ENCODE measurements at regions not wholly inside any gene's neighbourhood (a gene's known extent, or its start where the extent isn't known, plus 50 kb on each side); places are given as distances from the start of the nearest gene placed in this dataset.
"Not testable (repeated sequence)": the region's sequence is repeated elsewhere in the genome, so short reads cannot be mapped to it uniquely, and the experiment has no call there.

DNA sequence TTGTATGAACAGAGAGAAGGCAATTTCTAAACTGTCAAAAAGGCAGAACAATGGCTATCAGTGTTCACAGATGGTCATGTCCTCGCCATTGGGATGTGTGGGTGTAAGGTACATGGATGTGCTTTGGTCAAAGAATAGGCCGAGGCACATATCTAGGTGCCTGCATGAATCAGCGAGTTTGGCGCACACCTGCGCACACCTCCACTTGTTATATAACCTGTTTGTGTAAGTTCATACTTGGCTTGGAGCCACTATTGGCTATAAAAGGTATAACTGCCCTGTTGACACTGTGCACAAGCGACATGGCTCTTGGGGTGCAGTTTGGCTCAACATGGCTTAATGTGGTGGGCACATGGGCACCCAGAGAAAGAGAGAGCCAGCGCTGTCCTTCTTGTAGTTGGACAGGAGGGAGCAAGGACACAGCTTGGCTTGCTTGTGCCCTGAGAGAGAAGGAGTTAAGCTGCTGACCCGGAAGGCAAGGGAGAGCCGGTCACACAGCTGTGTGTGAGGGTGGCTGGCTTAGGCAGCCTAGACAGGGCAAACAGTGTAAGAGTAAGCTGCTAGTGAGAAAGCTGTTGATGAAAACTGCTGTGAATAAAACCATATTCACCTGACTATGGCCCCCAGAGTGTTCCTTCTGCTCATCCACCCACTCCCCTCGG, 499.1 kb downstream of the KCNJ2 start:
- no peak for DNase-seq

GRCh38 chr17:70668938-70669778, 499.8 kb downstream of the KCNJ2 start:
- DNase-seq, result no peak

- DNase-seq, result no peak
These were observed 504.7 kb downstream of the KCNJ2 start for GRCh38 chr17:70674061-70674460.

DNA sequence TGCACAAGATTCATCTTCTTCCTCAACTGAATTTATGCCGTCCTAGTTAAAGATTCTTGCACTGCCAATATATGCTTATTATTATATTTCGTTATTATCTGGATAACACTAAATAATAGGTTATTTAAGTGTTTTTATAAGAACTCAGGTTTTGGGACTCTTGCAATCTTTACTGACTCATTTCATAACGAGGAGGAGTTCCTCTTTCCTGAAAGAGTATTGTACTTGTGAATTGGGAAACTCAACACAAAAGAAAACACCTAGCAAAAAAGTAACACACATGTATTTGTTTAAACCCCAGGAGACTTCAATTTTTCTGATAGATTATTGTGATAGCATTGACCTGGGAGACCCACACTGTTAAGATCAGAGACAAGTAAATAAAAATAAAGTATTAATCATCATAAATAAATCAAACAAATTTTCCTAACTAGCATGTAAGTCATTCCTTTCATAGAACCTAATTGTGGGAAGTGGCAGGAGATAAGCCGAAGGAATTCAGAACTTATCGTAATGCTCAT, 505.8 kb downstream of the KCNJ2 start:
- DNase-seq, result no peak

DNA sequence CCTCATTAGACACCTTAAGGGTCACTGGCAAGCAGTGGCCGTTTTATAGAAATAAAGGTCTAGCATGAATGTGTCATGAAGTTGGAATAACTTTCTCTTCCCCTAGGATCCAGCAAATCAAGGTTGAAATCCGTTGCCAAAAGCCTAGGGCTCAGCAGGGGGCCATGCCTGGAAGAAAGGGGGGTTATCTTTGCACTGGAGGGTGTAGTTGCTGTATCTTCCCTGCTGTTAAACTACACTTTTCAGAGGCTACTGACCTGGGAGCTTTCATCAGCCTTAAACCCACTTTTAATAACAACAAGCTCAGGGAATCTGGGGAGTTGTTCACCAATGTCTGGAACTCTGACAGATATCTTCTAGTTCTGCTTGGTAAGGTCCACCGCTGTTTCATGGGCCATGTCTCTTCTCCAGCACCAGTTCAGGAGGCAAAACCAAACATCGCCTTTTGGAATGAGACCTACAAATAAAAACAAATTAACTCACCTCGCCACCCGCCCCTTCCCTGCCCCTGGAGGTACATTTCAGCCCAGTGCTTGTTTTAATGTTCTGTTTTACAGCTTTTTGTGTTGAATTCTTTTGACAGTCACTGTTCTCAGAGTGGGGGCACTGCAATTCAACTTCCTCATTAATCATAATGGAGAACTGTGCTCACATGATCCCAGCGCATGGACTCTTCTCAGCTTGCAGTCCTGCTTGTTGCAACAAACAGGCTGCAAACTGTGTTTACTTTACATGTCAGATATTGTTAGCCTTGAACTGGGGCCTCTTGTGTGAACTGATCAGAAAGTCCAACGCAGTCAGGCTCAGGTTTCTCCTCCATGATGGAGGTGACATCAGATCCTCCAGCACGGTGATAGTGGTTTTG, 508.7 kb downstream of the KCNJ2 start:
- no peak for DNase-seq

GRCh38 chr17:70678889-70679288, 509.6 kb downstream of the KCNJ2 start:
- DNase-seq, result no peak

DNA sequence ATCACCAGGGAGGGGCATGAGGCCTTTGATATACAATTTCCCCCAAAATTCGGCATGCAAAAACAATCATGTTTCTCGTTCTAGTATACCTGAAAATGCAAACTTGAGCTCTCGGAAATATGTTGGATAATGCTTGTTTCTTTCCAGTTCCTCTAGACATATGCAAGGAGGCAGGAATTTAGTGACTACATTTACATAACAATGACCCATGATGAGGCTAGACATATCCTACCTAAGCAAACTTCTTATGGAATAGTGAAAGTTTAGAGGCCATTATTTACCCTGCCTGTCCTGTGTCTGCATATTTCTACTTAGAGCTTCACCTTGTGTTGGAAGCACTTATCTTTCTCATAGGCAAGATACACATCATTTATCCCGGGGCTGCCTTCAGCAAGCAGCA, 514.6 kb downstream of the KCNJ2 start:
- no peak for DNase-seq

- no peak for DNase-seq
These were observed 518.1 kb downstream of the KCNJ2 start for GRCh38 chr17:70687421-70687820.

GRCh38 chr17:70691150-70691549, 521.8 kb downstream of the KCNJ2 start:
- DNase-seq, result no peak

GRCh38 chr17:70699408-70699807, 530.1 kb downstream of the KCNJ2 start:
- no peak for DNase-seq

DNA sequence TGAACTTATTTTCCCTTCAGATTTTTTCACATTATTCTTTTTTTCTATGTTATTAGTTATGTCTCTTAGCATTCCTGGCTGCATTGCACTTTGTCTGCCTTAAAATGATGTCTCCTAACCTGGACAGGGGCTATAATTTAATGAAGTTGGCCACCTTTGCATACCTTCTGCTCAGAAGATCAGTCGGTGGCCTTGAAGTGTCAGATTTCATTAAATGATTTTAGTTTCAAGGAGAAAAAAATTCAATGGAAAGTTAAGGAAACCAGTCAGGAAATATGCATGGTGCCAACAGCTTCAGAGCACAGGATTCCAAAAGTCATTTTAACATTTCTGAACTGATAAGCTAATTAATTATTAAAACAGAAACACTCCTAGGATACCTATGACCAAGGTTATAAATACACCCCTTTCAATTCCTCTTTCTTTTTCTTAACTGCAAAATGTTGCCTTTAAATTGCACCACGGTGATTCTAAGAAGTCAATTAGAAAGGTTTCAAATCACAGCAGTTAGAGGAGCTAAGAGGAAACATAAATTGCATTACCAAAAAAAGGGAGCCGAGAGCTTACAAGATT, 533.4 kb downstream of the KCNJ2 start:
- no peak for DNase-seq

DNA sequence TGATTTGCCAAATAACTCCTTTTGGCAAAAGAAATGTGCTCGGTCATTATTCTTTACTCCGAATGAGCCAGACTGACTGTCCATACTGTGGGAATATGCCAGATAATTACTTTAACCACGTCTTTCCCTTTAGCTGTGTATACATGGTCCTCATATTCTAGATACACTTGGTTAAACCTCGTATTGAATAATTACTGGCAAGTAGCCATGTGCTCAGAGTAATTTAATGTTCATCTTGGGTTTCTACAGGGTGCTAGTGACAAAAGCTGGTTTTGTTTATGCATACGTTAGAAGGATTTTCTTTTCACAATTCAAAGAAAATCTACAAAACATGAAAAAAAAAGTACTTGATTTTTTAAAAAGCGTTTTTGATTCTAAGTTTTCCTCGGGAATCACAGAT, 540.3 kb downstream of the KCNJ2 start:
- DNase-seq, result no peak

GRCh38 chr17:70713694-70714093, 544.4 kb downstream of the KCNJ2 start:
- DNase-seq, result no peak

GRCh38 chr17:70716551-70716950, 547.2 kb downstream of the KCNJ2 start:
- no peak for DNase-seq

DNA sequence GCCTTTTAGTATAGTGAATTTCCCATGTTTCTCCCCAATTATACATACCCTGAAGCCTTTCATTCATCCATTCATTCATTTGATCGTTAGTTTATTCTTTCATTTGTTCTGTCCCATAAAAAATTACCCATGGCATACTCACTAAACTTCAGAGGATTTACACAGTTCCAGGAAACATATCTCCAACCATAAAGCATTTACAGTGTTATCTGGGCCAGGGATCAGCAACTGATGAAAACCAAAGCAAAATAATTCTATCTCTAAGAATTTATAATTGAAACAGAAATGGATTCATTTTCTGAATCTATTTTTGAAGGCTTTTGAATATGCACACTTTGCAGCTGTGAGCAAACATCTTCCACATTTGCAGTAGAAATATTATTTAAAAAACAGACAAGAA, 547.7 kb downstream of the KCNJ2 start:
- no peak for DNase-seq

DNA sequence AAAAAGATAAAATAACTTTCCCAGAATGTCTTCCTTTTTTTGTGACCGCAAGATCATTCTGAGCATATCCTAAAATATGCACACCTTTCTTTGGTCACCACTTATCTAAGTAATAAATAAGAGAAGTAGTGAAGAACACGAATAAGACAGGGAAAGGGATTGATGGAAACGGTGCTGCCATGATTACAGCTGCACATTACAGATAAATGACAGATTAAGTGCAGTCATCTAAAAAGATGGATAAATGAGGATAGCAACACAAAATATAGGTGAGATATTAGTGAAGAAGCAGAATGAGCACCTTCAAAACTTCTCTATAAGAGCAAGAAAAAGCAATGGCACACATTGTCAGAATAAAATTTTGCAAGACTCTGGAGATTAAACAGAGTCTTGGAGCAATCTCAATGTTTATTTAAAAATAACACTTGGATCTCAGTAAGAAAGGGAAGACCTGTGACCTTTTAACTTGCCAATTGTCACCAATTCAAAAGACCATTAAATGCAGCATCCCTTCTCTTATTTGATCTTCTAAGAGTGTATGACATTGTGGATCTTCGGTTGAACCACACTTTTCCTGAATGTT, 567.1 kb downstream of the KCNJ2 start:
- DNase-seq, result no peak

DNA sequence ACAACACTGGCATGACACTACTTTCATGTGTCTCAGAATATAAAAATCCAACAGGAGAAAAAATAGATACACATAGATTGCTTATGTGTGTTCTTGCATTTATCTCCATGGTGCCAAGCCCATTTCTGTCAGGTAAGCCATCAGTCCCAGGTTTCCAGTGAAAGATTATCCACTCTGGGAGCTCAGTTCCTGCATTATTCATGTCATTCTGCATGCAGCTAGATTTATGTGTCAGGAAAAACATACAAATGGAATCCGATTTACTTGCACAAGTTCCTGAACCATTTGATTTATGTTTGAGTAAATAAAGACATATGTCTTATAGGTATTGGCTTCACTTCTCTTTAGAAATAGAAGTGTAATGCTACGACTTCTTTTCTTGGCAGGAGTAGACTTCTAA, 569.7 kb downstream of the KCNJ2 start:
- DNase-seq, result no peak

DNA sequence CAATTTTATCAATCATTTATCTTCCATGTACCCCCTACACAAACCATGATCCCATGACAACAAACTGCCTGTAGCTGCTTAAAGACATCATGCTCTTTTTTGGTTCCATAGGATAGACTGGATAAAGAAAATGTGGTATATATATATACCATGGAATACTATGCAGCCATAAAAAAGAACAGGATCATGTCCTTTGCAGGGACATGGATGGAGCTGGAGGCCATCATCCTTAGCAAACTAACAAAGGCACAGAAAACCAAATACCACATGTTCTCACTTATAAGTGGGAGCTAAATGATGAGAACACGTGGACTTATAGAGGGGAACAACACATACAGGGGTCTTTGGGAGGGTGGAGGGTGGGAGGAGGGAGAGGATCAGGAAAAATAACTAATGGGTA, 577.2 kb downstream of the KCNJ2 start:
- not testable (repeated sequence) for DNase-seq

GRCh38 chr17:70750983-70751382, 581.7 kb downstream of the KCNJ2 start:
- no peak for DNase-seq

DNA sequence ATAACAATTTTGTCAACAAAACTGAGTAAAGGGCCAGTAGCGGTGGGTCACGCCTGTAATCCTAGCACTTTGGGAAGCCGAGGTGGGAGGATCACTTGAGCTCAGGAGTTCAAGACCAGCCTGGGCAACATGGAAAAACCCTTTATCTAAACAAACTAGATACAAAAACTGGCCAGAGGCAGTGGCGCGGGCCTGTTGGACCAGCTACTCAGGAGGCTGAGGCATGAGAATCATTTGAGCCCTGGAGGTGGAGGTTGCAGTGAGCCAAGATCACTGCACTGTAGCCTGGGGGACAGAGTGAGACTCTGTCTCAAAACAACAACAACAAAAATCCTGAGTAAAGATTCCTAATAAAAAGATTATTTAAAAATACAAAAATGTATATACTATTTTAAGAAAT, 583.1 kb downstream of the KCNJ2 start:
- not testable (repeated sequence) for DNase-seq

DNA sequence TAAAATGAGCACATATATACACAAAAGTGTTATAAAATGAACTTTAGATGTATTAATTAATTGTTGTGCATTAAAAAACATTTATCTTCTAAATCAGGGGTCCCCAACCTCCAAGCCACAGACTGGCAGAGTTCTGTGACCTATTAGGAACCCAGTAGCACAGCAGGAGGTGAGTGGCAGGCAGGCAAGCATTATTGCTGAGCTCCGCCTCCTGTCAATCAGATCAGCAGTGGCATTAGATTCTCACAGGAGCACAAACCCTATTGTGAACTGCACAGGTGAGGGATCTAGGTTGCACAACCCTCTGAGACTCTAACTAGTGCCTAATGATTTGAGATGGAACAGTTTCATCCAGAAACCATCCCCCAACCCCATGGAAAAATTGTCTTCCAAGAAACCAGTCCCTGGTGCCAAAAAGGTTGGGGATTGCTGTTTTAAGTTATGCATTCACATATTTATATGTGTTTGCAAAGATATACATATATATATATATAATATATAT, 583.7 kb downstream of the KCNJ2 start:
- DNase-seq, result no peak

DNA sequence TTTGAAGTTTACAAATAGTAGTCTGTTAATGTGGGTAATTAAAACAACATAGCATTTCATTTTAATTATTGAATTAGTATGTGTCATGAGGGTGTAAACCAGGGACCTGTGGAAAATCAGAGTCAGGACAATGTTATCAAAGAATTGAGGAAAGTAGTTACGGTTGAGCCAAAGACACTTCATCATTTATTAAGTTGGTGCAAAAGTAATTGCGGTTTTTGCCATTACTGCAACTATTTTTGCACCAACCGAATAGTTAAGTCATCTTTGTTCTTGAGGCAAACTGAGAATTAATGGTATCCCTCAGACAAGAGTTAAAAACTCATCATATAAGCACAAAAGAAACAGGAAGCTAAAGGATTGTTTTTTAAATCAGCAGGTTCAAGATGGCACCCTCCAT, 593.7 kb downstream of the KCNJ2 start:
- no peak for DNase-seq
